Neutrophil (primary cell): ENCODE measurements at regions not wholly inside any gene's neighbourhood (a gene's known extent, or its start where the extent isn't known, plus 50 kb on each side); places are given as distances from the start of the nearest gene placed in this dataset.

ENCODE experiments used
- H3K27ac ChIP-seq: fragments of 200-600 bp; sonication (generic); 2 replicates; pipeline ENCODE4 v1.5.1; 2016; ENCODE audit warnings: mild to moderate bottlenecking, moderate library complexity
- H3K27me3 ChIP-seq: fragments of 200-600 bp; sonication (generic); 2 replicates; pipeline ENCODE4 v1.6.0; 2016; ENCODE audit warnings: mild to moderate bottlenecking
- H3K36me3 ChIP-seq: fragments of 200-600 bp; sonication (generic); 2 replicates; pipeline ENCODE4 v1.5.1; 2017
- H3K4me1 ChIP-seq, 2 experiments: fragments of 200-600 bp in 1 of 2; sonication (generic) in 1 of 2; 1 replicate in 1 of 2; 2 replicates in 1 of 2; pipeline versions ENCODE4 v1.5.1 to v1.6.1; 2013 to 2016; ENCODE audit warnings: low read depth in 1 of 2, low read length in 1 of 2, mild to moderate bottlenecking in 1 of 2, moderate library complexity in 1 of 2; ENCODE audit not compliant: control insufficient read depth in 1 of 2, insufficient read depth in 1 of 2
- H3K4me3 ChIP-seq, 2 experiments: fragments of 200-600 bp in 1 of 2; sonication (generic) in 1 of 2; 1 replicate in 1 of 2; 2 replicates in 1 of 2; pipeline ENCODE4 v1.5.1; 2013 to 2016; ENCODE audit warnings: low read depth in 1 of 2, low read length in 1 of 2, mild to moderate bottlenecking in 1 of 2, moderate library complexity in 1 of 2
- H3K9me3 ChIP-seq: fragments of 200-600 bp; sonication (generic); 2 replicates; pipeline ENCODE4 v1.5.1; 2016
- TF ChIP-seq, protein P1 (sequence below): fragments of 200-600 bp; sonication (generic); IDR thresholded peaks from 2 replicates; pipeline ENCODE4 v1.5.1; 2016; ENCODE audit warnings: antibody characterized with exemption

- Histone ChIP-seq H3K36me3 (no peaks in the 10 kb centered on the region), H3K4me3 (no peak overlapping the region), H3K4me1 (no peaks in the 10 kb centered on the region), H3K27ac (no peak overlapping the region), H3K27me3 (peaks cover 25% of the 10 kb centered on the region), H3K9me3 (no peaks in the 10 kb centered on the region)
- TF ChIP-seq, protein P1, sequence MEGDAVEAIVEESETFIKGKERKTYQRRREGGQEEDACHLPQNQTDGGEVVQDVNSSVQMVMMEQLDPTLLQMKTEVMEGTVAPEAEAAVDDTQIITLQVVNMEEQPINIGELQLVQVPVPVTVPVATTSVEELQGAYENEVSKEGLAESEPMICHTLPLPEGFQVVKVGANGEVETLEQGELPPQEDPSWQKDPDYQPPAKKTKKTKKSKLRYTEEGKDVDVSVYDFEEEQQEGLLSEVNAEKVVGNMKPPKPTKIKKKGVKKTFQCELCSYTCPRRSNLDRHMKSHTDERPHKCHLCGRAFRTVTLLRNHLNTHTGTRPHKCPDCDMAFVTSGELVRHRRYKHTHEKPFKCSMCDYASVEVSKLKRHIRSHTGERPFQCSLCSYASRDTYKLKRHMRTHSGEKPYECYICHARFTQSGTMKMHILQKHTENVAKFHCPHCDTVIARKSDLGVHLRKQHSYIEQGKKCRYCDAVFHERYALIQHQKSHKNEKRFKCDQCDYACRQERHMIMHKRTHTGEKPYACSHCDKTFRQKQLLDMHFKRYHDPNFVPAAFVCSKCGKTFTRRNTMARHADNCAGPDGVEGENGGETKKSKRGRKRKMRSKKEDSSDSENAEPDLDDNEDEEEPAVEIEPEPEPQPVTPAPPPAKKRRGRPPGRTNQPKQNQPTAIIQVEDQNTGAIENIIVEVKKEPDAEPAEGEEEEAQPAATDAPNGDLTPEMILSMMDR, result no peak
Observed at GRCh38 chr11:112612250-112612849, 348.9 kb upstream of the NCAM1 start.

GRCh38 chr11:112613051-112613972, 347.9 kb upstream of the NCAM1 start:
- Histone ChIP-seq H3K4me3 (no peak overlapping the region), H3K27ac (no peak overlapping the region), H3K27me3 (peaks cover 21% of the 10 kb centered on the region), H3K9me3 (no peaks in the 10 kb centered on the region), H3K4me1 (no peaks in the 10 kb centered on the region), H3K36me3 (no peaks in the 10 kb centered on the region)
- TF ChIP-seq, protein P1, result no peak

DNA sequence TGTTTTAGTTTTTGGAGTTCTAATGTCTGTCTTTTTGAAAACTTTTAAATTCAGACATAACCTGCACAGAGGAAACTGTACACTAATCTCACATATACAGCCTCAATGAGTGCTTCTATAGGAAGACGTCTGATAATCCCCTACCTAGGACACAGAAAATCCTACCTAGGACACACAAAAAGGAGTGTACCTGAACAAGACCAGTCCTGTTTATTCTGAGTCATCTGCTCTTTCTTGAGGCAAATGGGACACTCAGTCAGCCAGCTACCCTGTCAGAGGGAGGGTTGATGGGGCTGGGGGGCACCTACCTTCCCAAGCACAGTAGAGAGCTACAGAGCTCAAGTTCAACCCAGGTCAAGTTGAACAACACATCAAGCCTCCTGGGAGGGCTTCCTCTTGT, 346.6 kb upstream of the NCAM1 start:
- Histone ChIP-seq H3K9me3 (no peaks in the 10 kb centered on the region), H3K27ac (no peak overlapping the region), H3K4me1 (no peaks in the 10 kb centered on the region), H3K27me3 (peaks cover 20% of the 10 kb centered on the region), H3K36me3 (no peaks in the 10 kb centered on the region), H3K4me3 (no peak overlapping the region)
- TF ChIP-seq, protein P1, result no peak

DNA sequence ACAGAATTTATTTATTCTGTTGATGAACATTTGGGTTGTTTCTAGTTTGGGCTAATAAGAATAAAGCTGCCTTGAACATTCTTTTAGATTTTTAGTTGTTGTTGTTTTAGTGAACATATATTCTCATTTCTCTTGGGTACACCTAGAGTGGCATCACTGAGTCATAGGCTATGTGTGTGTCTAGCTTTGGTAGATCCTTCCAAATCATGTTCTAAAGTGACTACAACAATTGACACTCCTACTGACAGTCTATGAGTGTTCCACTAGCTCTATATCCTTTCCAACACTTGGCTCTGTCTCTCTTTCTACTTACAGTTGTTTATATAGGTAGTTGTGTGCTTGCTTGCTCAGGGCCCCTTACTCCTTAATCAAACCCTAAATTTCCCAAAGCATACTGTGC, 346.0 kb upstream of the NCAM1 start:
- Histone ChIP-seq H3K27ac (no peak overlapping the region), H3K4me1 (no peaks in the 10 kb centered on the region)

GRCh38 chr11:112615891-112616290, 345.3 kb upstream of the NCAM1 start:
- Histone ChIP-seq H3K9me3 (no peaks in the 10 kb centered on the region), H3K4me1 (no peaks in the 10 kb centered on the region), H3K27ac (no peak overlapping the region), H3K4me3 (no peak overlapping the region), H3K27me3 (peaks cover 11% of the 10 kb centered on the region), H3K36me3 (no peaks in the 10 kb centered on the region)
- TF ChIP-seq, protein P1, result no peak

More for the DNA sequence above, 346.0 kb upstream of the NCAM1 start:
- Histone ChIP-seq H3K36me3 (no peaks in the 10 kb centered on the region), H3K4me3 (no peak overlapping the region), H3K9me3 (no peaks in the 10 kb centered on the region), H3K27me3 (peaks cover 13% of the 10 kb centered on the region)
- TF ChIP-seq, protein P1, result no peak
